ENCODE measurements at regions not wholly inside any gene's neighbourhood (a gene's known extent, or its start where the extent isn't known, plus 50 kb on each side); places are given as distances from the start of the nearest gene placed in this dataset.

- TF ChIP-seq TAF1 (IDR thresholded peaks at IDR 0.05; ENCODE audit: borderline replicate concordance, low read depth, low read length) (no peak), USF1 (IDR thresholded peaks at IDR 0.05; ENCODE audit: borderline replicate concordance, low read depth) (no peak), SIN3A (IDR thresholded peaks at IDR 0.05; ENCODE audit: borderline replicate concordance, low read depth, low read length) (no peak), CTCF (IDR thresholded peaks at IDR 0.05) (no peak)
Measured at GRCh38 chrX:20729416-20729815, 462.7 kb upstream of the RPS6KA3 start (continued).

- no peaks in the 10 kb centered on the region for H3K36me3 ChIP-seq (replicated peaks in 1 of 2; ENCODE audit: control insufficient read depth in 1 of 2, insufficient read depth in 2 of 2, low read length in 1 of 2)
- H3K4me3 ChIP-seq (ENCODE audit: low read depth in 2 of 2, low read length in 1 of 2), result no peak overlapping the region
- no peaks in the 10 kb centered on the region for H3K4me1 ChIP-seq (ENCODE audit: control insufficient read depth in 1 of 2, insufficient read depth in 2 of 2, low read depth in 1 of 2, low read length in 1 of 2)
- H3K4me2 ChIP-seq, result no peak overlapping the region
- no peaks in the 10 kb centered on the region for H3F3A ChIP-seq (replicated peaks; ENCODE audit: insufficient read depth)
- WGBS (ENCODE audit: low lambda C conversion rate), result 11% methylated on average over 1 of the region's 1 CpG
- H3K27ac ChIP-seq (ENCODE audit: low read depth in 2 of 2, low read length in 1 of 2), result no peak overlapping the region
- POLR2A ChIA-PET, result no interaction called here
- no peak for DNase-seq
- TF ChIP-seq TEAD4 (IDR thresholded peaks at IDR 0.05; ENCODE audit: borderline replicate concordance, insufficient read depth), result no peak
- TF ChIP-seq MEF2A (IDR thresholded peaks at IDR 0.05; ENCODE audit: borderline replicate concordance, low read depth), result no peak
- TF ChIP-seq EP300 (IDR thresholded peaks at IDR 0.05; ENCODE audit: borderline replicate concordance in 1 of 2, low read depth in 1 of 2, low read length in 1 of 2), result no peak
- no peak for TF ChIP-seq RXRA (IDR thresholded peaks at IDR 0.05; ENCODE audit: borderline replicate concordance, low read depth)
- no peak for TF ChIP-seq MXI1 (IDR thresholded peaks at IDR 0.05; ENCODE audit: low read depth, low read length)
- TF ChIP-seq PBX3 (IDR thresholded peaks at IDR 0.05), result no peak
- no peak for TF ChIP-seq IRF3 (IDR thresholded peaks at IDR 0.05; ENCODE audit: low read depth, low read length)
- no peak overlapping the region for H2AFZ ChIP-seq (ENCODE audit: low read depth)
- no peaks in the 10 kb centered on the region for H3K79me2 ChIP-seq (ENCODE audit: insufficient read depth)
- H3K9me2 ChIP-seq, result no peaks in the 10 kb centered on the region
- no peaks in the 10 kb centered on the region for H4K20me1 ChIP-seq (ENCODE audit: insufficient read depth)
- CTCF ChIA-PET, result no interaction called here
- H3K9me3 ChIP-seq, result no peaks in the 10 kb centered on the region
- H3K9ac ChIP-seq, result no peak overlapping the region
- H3K27me3 ChIP-seq (ENCODE audit: insufficient read depth), result no peaks in the 10 kb centered on the region
Measured at GRCh38 chrX:20727447-20727846, 460.7 kb upstream of the RPS6KA3 start.
